WTC11 (cell line): ENCODE measurements at regions not wholly inside any gene's neighbourhood (a gene's known extent, or its start where the extent isn't known, plus 50 kb on each side); places are given as distances from the start of the nearest gene placed in this dataset.

Experiments
- ATAC-seq: fragments of 200-7000 bp; cut with Tn5 transposase; 2 replicates; pipeline ENCODE4 v1.10.0; 2021; ENCODE audit warnings: mild to moderate bottlenecking, moderate library complexity
- CTCF ChIA-PET: fragments of 300-600 bp; sonication (Branson Sonifier 250); formaldehyde crosslinking; loops from one replicate; lab custom pipeline; 2021; ENCODE audit warnings: antibody characterized with exemption; lab: Charles Lee
- POLR2A ChIA-PET: fragments of 350-600 bp; sonication (Branson Sonifier 250); formaldehyde crosslinking; loops from one replicate; lab custom pipeline; 2021; ENCODE audit warnings: antibody characterized with exemption; lab: Charles Lee
- DNase-seq: peaks from one replicate; pipeline ENCODE4 v3.0.0; 2021; ENCODE audit warnings: low spot score
- H3K27ac Mint-ChIP-seq: 2 replicates; pipeline ENCODE4 v1.8.0; 2021; ENCODE audit warnings: mixed read lengths
- H3K27me3 Mint-ChIP-seq: 2 replicates; pipeline ENCODE4 v1.8.0; 2021; ENCODE audit warnings: low read depth, mild to moderate bottlenecking, moderate library complexity, mixed read lengths
- H3K36me3 Mint-ChIP-seq: 2 replicates; pipeline ENCODE4 v1.8.0; 2021; ENCODE audit warnings: mixed read lengths
- H3K4me1 Mint-ChIP-seq: 2 replicates; pipeline ENCODE4 v1.8.0; 2022; ENCODE audit warnings: mixed read lengths
- H3K4me3 Mint-ChIP-seq: 2 replicates; pipeline ENCODE4 v1.8.0; 2021; ENCODE audit warnings: mild to moderate bottlenecking, moderate library complexity, mixed read lengths
- H3K9me3 Mint-ChIP-seq: 2 replicates; pipeline ENCODE4 v1.8.0; 2021; ENCODE audit warnings: mixed read lengths
- CREB1 ChIP-seq: sonication (generic); formaldehyde crosslinking; IDR thresholded peaks from 2 replicates; pipeline ENCODE4 v1.8.0; 2023; ENCODE audit warnings: mild to moderate bottlenecking, missing genetic modification reagents
- FOXK1 ChIP-seq: sonication (generic); formaldehyde crosslinking; IDR thresholded peaks from 2 replicates; pipeline ENCODE4 v1.8.0; 2022; ENCODE audit warnings: mild to moderate bottlenecking, moderate library complexity, missing genetic modification reagents
- GRHL2 ChIP-seq: fragments of 250-450 bp; sonication (Bioruptor Pico); IDR thresholded peaks from 2 replicates; pipeline ENCODE4 v1.8.0; 2022; ENCODE audit warnings: mild to moderate bottlenecking, moderate library complexity; ENCODE audit not compliant: insufficient replicate concordance, severe bottlenecking
- JAZF1 ChIP-seq: fragments of 250-450 bp; sonication (Bioruptor Pico); IDR thresholded peaks from 2 replicates; pipeline ENCODE4 v1.9.0; 2021; ENCODE audit warnings: moderate library complexity, mild to moderate bottlenecking, inconsistent platforms
- MYBL2 ChIP-seq: sonication (generic); formaldehyde crosslinking; IDR thresholded peaks from 2 replicates; pipeline ENCODE4 v1.8.1; 2023; ENCODE audit warnings: mild to moderate bottlenecking, moderate library complexity, missing genetic modification reagents
- NR2C2 ChIP-seq: sonication (generic); formaldehyde crosslinking; IDR thresholded peaks from 2 replicates; pipeline ENCODE4 v1.8.0; 2022; ENCODE audit warnings: mild to moderate bottlenecking, missing genetic modification reagents
- PRRX2 ChIP-seq: fragments of 250-450 bp; sonication (Bioruptor Pico); IDR thresholded peaks from 2 replicates; pipeline ENCODE4 v1.8.0; 2021; ENCODE audit warnings: mild to moderate bottlenecking
- SOX15 ChIP-seq: fragments of 250-450 bp; sonication (Bioruptor Pico); IDR thresholded peaks from 2 replicates; pipeline ENCODE4 v1.9.0; 2021; ENCODE audit warnings: mild to moderate bottlenecking
- TCF7 ChIP-seq: sonication (generic); formaldehyde crosslinking; IDR thresholded peaks from 2 replicates; pipeline ENCODE4 v1.8.0; 2022; ENCODE audit warnings: mild to moderate bottlenecking, low read depth, missing genetic modification reagents, moderate library complexity
- ZNF121 ChIP-seq: sonication (generic); formaldehyde crosslinking; IDR thresholded peaks from 2 replicates; pipeline ENCODE4 v1.8.0; 2023; ENCODE audit warnings: missing genetic modification reagents
- ZNF138 ChIP-seq: sonication (generic); formaldehyde crosslinking; conservative IDR thresholded peaks from 2 replicates; pipeline ENCODE4 v1.8.1; 2022; ENCODE audit warnings: mild to moderate bottlenecking, moderate library complexity, missing genetic modification reagents
- ZNF219 ChIP-seq: sonication (generic); formaldehyde crosslinking; IDR thresholded peaks from 2 replicates; pipeline ENCODE4 v1.8.0; 2023; ENCODE audit warnings: missing genetic modification reagents, mild to moderate bottlenecking, borderline replicate concordance
- ZNF232 ChIP-seq: sonication (generic); formaldehyde crosslinking; IDR thresholded peaks from 2 replicates; pipeline ENCODE4 v1.8.0; 2022; ENCODE audit warnings: mild to moderate bottlenecking, missing genetic modification reagents
- TF ChIP-seq, protein P1 (sequence below): sonication (generic); formaldehyde crosslinking; IDR thresholded peaks from 2 replicates; pipeline ENCODE4 v1.8.1; 2022; ENCODE audit warnings: low read depth, missing genetic modification reagents, borderline replicate concordance
- TF ChIP-seq, protein P2 (sequence below): fragments of 250-450 bp; sonication (Bioruptor Pico); IDR thresholded peaks from 2 replicates; pipeline ENCODE4 v1.9.0; 2021; ENCODE audit warnings: mild to moderate bottlenecking, borderline replicate concordance
- TF ChIP-seq, protein P3 (sequence below): sonication (generic); formaldehyde crosslinking; IDR thresholded peaks from 2 replicates; pipeline ENCODE4 v1.8.1; 2023; ENCODE audit warnings: mild to moderate bottlenecking, missing genetic modification reagents, moderate library complexity
- TF ChIP-seq, protein P4 (sequence below): sonication (generic); formaldehyde crosslinking; IDR thresholded peaks from 2 replicates; pipeline ENCODE4 v1.8.0; 2022; ENCODE audit warnings: missing genetic modification reagents
- TF ChIP-seq, protein P5 (sequence below): sonication (generic); formaldehyde crosslinking; IDR thresholded peaks from 2 replicates; pipeline ENCODE4 v1.8.0; 2022; ENCODE audit warnings: mild to moderate bottlenecking, missing genetic modification reagents
- TF ChIP-seq, protein P6 (sequence below): sonication (generic); formaldehyde crosslinking; IDR thresholded peaks from 2 replicates; pipeline ENCODE4 v1.8.0; 2023; ENCODE audit warnings: missing genetic modification reagents
- TF ChIP-seq, protein P7 (sequence below): sonication (generic); formaldehyde crosslinking; conservative IDR thresholded peaks from 2 replicates; pipeline ENCODE4 v1.8.1; 2023; ENCODE audit warnings: mild to moderate bottlenecking, low read depth, missing genetic modification reagents, moderate library complexity

DNA sequence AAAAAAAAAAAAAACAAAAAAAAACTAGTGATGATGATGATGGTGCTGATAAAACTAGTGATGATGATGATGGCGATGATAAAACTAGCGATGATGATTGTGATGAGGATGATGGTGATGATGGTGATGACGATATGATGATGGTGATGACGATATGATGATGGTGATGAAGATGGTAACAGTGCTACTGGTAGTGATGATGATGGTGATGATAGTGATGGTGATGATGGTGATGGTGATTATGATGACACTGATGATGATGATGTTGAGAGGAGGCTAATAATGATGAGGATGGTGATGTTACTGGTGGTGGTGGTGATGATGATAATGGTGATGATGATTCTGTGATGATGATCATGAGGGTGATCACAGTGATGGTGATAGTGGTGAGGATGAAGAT lies 345.5 kb upstream of the CDH4 start:
- ChIA-PET POLR2A (no interaction called here), CTCF (no interaction called here)
- peaks cover 7% of the 10 kb centered on the region for H3K36me3 Mint-ChIP-seq

More for the DNA sequence above, 345.5 kb upstream of the CDH4 start:
- H3K4me1 Mint-ChIP-seq, result no peaks in the 10 kb centered on the region
- ATAC-seq, result no peak
- H3K4me3 Mint-ChIP-seq, result no peak overlapping the region
- no peak for DNase-seq
- TF ChIP-seq SOX15 (CRISPR knock-in tag) (no peak), JAZF1 (CRISPR knock-in tag) (no peak), ZNF138 (CRISPR knock-in tag) (no peak), MYBL2 (no peak), CREB1 (CRISPR knock-in tag) (no peak), TCF7 (CRISPR knock-in tag) (no peak), ZNF232 (CRISPR knock-in tag) (no peak), GRHL2 (no peak), ZNF121 (CRISPR knock-in tag) (no peak), PRRX2 (CRISPR knock-in tag) (no peak), FOXK1 (no peak), NR2C2 (CRISPR knock-in tag) (no peak), ZNF219 (no peak)
- TF ChIP-seq, protein P1, sequence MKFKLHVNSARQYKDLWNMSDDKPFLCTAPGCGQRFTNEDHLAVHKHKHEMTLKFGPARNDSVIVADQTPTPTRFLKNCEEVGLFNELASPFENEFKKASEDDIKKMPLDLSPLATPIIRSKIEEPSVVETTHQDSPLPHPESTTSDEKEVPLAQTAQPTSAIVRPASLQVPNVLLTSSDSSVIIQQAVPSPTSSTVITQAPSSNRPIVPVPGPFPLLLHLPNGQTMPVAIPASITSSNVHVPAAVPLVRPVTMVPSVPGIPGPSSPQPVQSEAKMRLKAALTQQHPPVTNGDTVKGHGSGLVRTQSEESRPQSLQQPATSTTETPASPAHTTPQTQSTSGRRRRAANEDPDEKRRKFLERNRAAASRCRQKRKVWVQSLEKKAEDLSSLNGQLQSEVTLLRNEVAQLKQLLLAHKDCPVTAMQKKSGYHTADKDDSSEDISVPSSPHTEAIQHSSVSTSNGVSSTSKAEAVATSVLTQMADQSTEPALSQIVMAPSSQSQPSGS (CRISPR knock-in tag), result no peak
- TF ChIP-seq, protein P2, sequence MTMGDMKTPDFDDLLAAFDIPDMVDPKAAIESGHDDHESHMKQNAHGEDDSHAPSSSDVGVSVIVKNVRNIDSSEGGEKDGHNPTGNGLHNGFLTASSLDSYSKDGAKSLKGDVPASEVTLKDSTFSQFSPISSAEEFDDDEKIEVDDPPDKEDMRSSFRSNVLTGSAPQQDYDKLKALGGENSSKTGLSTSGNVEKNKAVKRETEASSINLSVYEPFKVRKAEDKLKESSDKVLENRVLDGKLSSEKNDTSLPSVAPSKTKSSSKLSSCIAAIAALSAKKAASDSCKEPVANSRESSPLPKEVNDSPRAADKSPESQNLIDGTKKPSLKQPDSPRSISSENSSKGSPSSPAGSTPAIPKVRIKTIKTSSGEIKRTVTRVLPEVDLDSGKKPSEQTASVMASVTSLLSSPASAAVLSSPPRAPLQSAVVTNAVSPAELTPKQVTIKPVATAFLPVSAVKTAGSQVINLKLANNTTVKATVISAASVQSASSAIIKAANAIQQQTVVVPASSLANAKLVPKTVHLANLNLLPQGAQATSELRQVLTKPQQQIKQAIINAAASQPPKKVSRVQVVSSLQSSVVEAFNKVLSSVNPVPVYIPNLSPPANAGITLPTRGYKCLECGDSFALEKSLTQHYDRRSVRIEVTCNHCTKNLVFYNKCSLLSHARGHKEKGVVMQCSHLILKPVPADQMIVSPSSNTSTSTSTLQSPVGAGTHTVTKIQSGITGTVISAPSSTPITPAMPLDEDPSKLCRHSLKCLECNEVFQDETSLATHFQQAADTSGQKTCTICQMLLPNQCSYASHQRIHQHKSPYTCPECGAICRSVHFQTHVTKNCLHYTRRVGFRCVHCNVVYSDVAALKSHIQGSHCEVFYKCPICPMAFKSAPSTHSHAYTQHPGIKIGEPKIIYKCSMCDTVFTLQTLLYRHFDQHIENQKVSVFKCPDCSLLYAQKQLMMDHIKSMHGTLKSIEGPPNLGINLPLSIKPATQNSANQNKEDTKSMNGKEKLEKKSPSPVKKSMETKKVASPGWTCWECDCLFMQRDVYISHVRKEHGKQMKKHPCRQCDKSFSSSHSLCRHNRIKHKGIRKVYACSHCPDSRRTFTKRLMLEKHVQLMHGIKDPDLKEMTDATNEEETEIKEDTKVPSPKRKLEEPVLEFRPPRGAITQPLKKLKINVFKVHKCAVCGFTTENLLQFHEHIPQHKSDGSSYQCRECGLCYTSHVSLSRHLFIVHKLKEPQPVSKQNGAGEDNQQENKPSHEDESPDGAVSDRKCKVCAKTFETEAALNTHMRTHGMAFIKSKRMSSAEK (CRISPR knock-in tag), result no peak
- TF ChIP-seq, protein P3, sequence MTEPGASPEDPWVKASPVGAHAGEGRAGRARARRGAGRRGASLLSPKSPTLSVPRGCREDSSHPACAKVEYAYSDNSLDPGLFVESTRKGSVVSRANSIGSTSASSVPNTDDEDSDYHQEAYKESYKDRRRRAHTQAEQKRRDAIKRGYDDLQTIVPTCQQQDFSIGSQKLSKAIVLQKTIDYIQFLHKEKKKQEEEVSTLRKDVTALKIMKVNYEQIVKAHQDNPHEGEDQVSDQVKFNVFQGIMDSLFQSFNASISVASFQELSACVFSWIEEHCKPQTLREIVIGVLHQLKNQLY (CRISPR knock-in tag), result no peak
- TF ChIP-seq, protein P4, sequence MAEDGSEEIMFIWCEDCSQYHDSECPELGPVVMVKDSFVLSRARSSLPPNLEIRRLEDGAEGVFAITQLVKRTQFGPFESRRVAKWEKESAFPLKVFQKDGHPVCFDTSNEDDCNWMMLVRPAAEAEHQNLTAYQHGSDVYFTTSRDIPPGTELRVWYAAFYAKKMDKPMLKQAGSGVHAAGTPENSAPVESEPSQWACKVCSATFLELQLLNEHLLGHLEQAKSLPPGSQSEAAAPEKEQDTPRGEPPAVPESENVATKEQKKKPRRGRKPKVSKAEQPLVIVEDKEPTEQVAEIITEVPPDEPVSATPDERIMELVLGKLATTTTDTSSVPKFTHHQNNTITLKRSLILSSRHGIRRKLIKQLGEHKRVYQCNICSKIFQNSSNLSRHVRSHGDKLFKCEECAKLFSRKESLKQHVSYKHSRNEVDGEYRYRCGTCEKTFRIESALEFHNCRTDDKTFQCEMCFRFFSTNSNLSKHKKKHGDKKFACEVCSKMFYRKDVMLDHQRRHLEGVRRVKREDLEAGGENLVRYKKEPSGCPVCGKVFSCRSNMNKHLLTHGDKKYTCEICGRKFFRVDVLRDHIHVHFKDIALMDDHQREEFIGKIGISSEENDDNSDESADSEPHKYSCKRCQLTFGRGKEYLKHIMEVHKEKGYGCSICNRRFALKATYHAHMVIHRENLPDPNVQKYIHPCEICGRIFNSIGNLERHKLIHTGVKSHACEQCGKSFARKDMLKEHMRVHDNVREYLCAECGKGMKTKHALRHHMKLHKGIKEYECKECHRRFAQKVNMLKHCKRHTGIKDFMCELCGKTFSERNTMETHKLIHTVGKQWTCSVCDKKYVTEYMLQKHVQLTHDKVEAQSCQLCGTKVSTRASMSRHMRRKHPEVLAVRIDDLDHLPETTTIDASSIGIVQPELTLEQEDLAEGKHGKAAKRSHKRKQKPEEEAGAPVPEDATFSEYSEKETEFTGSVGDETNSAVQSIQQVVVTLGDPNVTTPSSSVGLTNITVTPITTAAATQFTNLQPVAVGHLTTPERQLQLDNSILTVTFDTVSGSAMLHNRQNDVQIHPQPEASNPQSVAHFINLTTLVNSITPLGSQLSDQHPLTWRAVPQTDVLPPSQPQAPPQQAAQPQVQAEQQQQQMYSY (CRISPR knock-in tag), result no peak
- TF ChIP-seq, protein P5, sequence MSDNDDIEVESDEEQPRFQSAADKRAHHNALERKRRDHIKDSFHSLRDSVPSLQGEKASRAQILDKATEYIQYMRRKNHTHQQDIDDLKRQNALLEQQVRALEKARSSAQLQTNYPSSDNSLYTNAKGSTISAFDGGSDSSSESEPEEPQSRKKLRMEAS, result no peak
- TF ChIP-seq, protein P6, sequence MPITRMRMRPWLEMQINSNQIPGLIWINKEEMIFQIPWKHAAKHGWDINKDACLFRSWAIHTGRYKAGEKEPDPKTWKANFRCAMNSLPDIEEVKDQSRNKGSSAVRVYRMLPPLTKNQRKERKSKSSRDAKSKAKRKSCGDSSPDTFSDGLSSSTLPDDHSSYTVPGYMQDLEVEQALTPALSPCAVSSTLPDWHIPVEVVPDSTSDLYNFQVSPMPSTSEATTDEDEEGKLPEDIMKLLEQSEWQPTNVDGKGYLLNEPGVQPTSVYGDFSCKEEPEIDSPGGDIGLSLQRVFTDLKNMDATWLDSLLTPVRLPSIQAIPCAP (CRISPR knock-in tag), result no peak
- TF ChIP-seq, protein P7, sequence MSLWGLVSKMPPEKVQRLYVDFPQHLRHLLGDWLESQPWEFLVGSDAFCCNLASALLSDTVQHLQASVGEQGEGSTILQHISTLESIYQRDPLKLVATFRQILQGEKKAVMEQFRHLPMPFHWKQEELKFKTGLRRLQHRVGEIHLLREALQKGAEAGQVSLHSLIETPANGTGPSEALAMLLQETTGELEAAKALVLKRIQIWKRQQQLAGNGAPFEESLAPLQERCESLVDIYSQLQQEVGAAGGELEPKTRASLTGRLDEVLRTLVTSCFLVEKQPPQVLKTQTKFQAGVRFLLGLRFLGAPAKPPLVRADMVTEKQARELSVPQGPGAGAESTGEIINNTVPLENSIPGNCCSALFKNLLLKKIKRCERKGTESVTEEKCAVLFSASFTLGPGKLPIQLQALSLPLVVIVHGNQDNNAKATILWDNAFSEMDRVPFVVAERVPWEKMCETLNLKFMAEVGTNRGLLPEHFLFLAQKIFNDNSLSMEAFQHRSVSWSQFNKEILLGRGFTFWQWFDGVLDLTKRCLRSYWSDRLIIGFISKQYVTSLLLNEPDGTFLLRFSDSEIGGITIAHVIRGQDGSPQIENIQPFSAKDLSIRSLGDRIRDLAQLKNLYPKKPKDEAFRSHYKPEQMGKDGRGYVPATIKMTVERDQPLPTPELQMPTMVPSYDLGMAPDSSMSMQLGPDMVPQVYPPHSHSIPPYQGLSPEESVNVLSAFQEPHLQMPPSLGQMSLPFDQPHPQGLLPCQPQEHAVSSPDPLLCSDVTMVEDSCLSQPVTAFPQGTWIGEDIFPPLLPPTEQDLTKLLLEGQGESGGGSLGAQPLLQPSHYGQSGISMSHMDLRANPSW (CRISPR knock-in tag), result no peak
- peaks cover 52% of the 10 kb centered on the region for H3K27me3 Mint-ChIP-seq
- H3K9me3 Mint-ChIP-seq, result peaks cover 16% of the 10 kb centered on the region
- H3K27ac Mint-ChIP-seq, result no peak overlapping the region
